Small intestine (tissue), 7 donors: ENCODE measurements at regions not wholly inside any gene's neighbourhood (a gene's known extent, or its start where the extent isn't known, plus 50 kb on each side); places are given as distances from the start of the nearest gene placed in this dataset.
"Not testable (repeated sequence)": the region's sequence is repeated elsewhere in the genome, so short reads cannot be mapped to it uniquely, and the experiment has no call there.

Experiments used
- DNase-seq, 2 donors: peaks; one replicate each; pipeline versions ENCODE4 v3.0.0 to v3.0.0-alpha.2; 2013
- FAIRE-seq: peaks from 2 replicates; lab custom pipeline; 2012; peaks lifted over from hg19 to GRCh38; lab: Jason Lieb, UNC
- H3K27ac ChIP-seq, 3 donors: one replicate each; pipeline ENCODE4 v1.5.1; 2013; ENCODE audit warnings: low read length in 2 of 3, mild to moderate bottlenecking in 2 of 3, control low read depth in 1 of 3, inconsistent platforms in 1 of 3, low read depth in 1 of 3, moderate library complexity in 1 of 3
- H3K27me3 ChIP-seq, 3 donors: one replicate each; pipeline ENCODE4 v1.6.1; 2013; ENCODE audit warnings: low read length in 3 of 3, inconsistent platforms in 1 of 3; ENCODE audit not compliant: control insufficient read depth in 3 of 3, insufficient read depth in 3 of 3
- H3K36me3 ChIP-seq, 3 donors: one replicate each; pipeline ENCODE4 v1.6.1; 2013; ENCODE audit warnings: low read length in 3 of 3, inconsistent platforms in 1 of 3, low read depth in 1 of 3, mild to moderate bottlenecking in 1 of 3, moderate library complexity in 1 of 3; ENCODE audit not compliant: control insufficient read depth in 3 of 3, insufficient read depth in 2 of 3
- H3K4me1 ChIP-seq, 3 donors: one replicate each; pipeline ENCODE4 v1.6.1; 2013; ENCODE audit warnings: low read length in 2 of 3, inconsistent platforms in 1 of 3, low read depth in 1 of 3, mild to moderate bottlenecking in 1 of 3, moderate library complexity in 1 of 3; ENCODE audit not compliant: control insufficient read depth in 3 of 3, insufficient read depth in 2 of 3
- H3K4me3 ChIP-seq, 3 donors: one replicate each; pipeline ENCODE4 v1.5.1; 2013; ENCODE audit warnings: low read length in 3 of 3, control low read depth in 1 of 3, inconsistent platforms in 1 of 3, low read depth in 1 of 3, mild to moderate bottlenecking in 1 of 3, moderate library complexity in 1 of 3
- H3K9me3 ChIP-seq, 2 donors: one replicate each; pipeline ENCODE4 v1.6.1; 2013; ENCODE audit warnings: low read depth in 1 of 2, low read length in 1 of 2; ENCODE audit not compliant: control insufficient read depth in 2 of 2, insufficient read depth in 1 of 2
- WGBS, 3 donors: extraction: QIAGEN DNeasy Blood & Tissue Kit; methylation state at CpG; one replicate each; pipeline ENCODE4 v1.1.7; 2013; 5-methylcytosine and 5-hydroxymethylcytosine counted together
- donor health status: healthy with polysubstance abuse.
- donor health status: control.
- donor health status: control.
- donor health status: Bipolar disorder and iron deficiency.
- donor health status: healthy.

DNA sequence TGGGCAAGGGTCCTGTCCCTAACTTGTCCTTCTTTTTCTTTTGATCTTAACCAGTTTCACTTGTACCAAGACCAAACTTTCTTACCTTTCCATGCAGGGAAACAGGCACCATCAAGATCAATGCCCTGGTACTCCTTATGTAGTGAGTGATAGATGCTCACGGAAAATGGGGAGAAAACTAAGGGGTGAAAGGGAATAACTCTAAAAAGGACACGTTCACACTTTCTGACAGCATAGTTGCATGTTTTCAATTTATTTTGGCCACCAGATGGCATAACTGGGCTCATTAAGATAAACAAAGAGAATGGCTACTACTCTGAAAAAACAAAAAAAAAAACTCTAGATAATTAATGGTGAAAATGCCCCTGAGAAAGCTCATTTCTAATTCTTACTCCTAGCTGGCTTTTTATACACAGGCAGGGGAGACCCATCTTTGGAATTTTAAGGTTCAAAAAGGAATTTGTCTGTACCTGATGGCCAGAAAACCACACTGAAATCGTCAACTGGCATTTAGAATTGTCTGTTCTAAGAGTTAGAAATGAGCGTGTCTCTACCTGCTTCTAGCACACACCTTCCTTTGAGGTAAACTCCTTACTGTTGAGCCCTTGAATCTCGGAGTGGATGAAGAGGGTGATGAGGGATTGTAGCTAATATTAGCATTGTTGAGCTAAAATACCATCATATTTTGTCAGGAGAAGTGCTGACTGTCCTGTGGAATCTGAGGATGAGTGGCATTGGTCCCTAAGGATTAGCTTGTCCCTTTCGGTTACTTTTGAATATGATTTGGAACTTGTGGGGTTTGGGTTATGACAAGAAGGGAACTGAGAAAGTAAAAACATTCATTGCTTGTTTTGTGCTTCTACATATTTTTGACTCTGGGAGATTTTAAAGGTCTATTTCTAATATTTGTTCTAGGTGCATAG, 62.2 kb upstream of the DDR1 start:
- DNase-seq (peak; percentile 46 to 48), FAIRE-seq (no peak)
- no peaks in the 10 kb centered on the region for H3K36me3 ChIP-seq
- 49 to 57% (median 53%) methylated on average over 6 of the region's 6 CpGs for WGBS, 3 donors
- H3K4me3 ChIP-seq: no peak overlapping the region
- peak overlapping the region in 1 of 3 donors; percentile 42 for H3K27ac ChIP-seq
- H3K27me3 ChIP-seq: no peaks in the 10 kb centered on the region
- H3K9me3 ChIP-seq: no peaks in the 10 kb centered on the region
- peaks cover 0 to 13% (median 6%) of the 10 kb centered on the region in 3 donors for H3K4me1 ChIP-seq

DNA sequence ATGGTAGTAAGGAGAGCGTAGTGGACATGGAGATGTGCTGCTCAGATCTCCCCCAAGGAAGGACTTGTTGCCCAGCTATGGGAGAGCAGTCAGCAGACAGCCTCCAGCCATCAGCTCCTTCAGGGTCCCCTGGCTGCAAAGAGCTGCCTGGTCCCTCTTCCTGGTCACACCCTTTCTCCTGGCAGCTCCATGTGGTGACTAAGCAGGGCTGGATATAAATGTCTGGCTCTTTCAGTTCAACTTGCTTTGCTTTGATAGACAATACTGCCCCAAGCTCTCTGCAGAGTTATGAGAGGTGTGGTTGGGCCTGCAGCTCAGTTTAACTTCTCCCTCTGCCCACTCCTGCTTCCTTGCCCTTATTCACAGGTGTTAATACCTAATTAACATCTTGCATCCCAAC, 64.1 kb upstream of the DDR1 start:
- H3K4me3 ChIP-seq: no peak overlapping the region
- H3K27me3 ChIP-seq: no peaks in the 10 kb centered on the region
- H3K9me3 ChIP-seq: no peaks in the 10 kb centered on the region
- no peaks in the 10 kb centered on the region for H3K36me3 ChIP-seq
- H3K4me1 ChIP-seq: peaks cover 0 to 13% (median 3%) of the 10 kb centered on the region in 3 donors
- DNase-seq (peak; percentile 57 to 82), FAIRE-seq (no peak)
- peak overlapping the region in 1 of 3 donors; percentile 68 for H3K27ac ChIP-seq
- 89 to 100% (median 100%) methylated on average over 1 of the region's 1 CpG for WGBS, 3 donors

DNA sequence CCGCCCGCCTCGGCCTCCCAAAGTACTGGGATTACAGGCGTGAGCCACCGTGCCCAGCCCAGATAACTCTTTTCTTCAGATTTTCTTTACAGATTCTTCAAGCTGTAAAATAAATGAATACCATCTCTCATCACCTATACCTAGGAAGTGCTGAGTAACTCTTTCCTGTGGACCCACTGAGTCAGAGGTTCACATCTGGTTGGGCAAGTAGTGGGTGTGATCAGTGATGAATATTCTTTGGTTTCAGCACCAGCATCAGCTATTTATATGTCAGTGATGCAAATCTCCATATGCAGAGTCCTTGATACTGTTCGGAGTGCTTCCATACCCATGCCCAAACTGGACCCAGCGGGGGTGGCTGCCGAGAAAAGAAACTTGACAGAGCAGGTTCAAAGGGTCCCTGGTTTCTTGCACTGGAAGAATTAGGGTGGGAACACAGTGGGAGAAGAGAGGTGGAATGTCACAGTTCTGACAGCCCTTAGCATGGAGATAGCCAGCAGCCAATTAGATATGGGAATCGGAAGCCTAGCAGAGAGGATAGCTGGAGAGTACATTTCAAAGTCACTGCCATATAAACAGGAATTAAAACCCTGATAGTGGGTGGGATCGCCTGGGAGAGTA, 64.9 kb upstream of the DDR1 start:
- no peak overlapping the region for H3K27ac ChIP-seq
- FAIRE-seq: no peak

DNA sequence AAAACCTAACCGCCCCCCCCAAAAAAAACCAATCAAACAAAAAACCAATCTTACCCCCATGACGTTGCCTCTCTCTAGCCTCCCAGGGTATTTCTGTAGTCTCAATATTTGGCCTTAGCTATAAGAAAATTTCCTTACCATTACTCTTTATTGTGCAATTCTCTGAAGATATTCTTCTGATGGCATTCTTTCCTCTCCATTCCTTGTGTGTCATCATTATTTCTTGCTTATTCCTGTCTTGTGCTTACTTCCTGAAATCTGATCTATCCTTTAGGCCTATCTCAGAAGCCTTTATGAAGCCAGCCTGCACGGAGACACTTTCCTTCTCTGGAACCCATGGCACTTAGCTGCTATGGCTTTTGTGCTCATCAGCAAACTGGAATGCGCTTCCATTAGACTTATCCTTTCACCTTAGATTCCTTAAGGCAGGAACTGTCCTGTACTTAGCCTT, 65.9 kb upstream of the DDR1 start:
- WGBS, 3 donors: 80 to 89% (median 82%) methylated on average over 4 of the region's 4 CpGs
- FAIRE-seq: no peak
- Histone ChIP-seq H3K9me3 (no peaks in the 10 kb centered on the region), H3K27ac (no peak overlapping the region), H3K4me3 (no peak overlapping the region), H3K4me1 (peaks cover 0 to 16% (median 11%) of the 10 kb centered on the region in 3 donors), H3K36me3 (no peaks in the 10 kb centered on the region), H3K27me3 (no peaks in the 10 kb centered on the region)
- no peak for DNase-seq

More for the DNA sequence above, 64.9 kb upstream of the DDR1 start:
- no peak for DNase-seq
- Histone ChIP-seq H3K36me3 (no peaks in the 10 kb centered on the region), H3K27me3 (no peaks in the 10 kb centered on the region), H3K4me1 (peaks cover 0 to 13% (median 3%) of the 10 kb centered on the region in 3 donors), H3K4me3 (no peak overlapping the region), H3K9me3 (no peaks in the 10 kb centered on the region)
- WGBS, 3 donors: 89 to 93% (median 92%) methylated on average over 10 of the region's 10 CpGs

DNA sequence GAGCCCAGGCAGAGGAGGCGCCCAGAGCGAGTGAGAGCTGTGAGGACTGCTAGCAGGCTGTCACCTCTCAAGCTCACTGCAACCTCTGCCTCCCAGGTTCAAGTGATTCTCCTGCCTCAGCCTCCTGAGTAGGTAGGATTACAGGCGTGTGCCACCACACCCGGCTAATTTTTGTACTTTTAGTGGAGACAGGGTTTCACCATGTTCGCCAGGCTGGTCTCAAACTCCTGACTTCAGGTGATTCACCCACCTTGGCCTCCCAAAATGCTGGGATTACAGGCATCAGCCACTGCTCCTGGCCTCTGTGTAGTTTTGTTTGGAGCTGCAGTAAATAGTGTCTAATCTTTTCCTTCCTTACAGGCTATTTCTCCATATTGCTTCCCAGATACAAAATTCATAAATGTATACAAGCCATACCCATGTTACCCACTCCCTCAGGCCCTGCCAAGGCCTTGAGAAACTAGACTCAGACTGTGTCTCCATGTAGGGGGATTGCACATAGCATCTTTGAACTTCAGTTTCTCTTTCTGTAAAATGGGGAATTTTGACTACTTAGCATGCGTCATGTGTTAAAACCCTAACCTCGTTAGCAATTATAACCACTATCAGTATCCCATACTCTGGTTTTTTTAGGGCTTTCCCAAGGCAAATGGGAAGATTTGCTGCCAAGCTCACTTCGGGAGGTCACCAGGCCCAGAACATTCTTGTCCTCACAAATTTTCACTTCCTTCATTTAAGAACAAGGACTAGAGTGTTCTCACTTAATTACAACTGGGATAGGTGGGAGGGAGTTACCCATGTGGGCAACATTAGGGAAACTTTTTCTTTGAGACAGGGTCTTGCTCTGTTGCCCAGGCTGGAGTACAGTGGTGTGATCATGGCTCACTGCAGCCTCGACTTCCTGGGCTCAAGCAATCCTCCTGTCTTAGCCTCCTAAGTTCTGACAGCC, 67.3 kb upstream of the DDR1 start:
- FAIRE-seq (no peak), DNase-seq (no peak)
- Histone ChIP-seq H3K36me3 (no peaks in the 10 kb centered on the region), H3K4me3 (no peak overlapping the region), H3K9me3 (no peaks in the 10 kb centered on the region), H3K27ac (no peak overlapping the region), H3K27me3 (no peaks in the 10 kb centered on the region), H3K4me1 (peaks cover 0 to 19% (median 12%) of the 10 kb centered on the region in 3 donors)
- 86 to 87% (median 86%) methylated on average over 8 to 9 of the region's 9 CpGs for WGBS, 3 donors

DNA sequence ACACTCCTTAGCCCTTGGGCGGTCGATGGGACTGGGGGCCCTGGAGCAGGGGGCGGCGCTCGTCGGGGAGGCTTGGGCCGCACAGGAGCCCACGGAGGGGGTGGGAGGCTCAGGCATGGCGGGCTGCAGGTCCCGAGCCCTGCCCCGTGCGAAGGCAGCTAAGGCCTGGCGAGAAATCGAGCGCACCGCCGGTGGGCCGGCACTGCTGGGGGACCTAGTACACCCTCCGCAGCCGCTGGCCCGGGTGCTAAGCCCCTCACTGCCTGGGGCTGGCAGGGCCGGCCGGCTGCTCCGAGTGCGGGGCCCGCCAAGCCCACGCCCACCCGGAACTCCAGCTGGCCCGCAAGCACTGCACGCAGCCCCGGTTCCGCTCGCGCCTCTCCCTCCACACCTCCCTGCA, 68.0 kb upstream of the DDR1 start:
- DNase-seq: not testable (repeated sequence)

DNA sequence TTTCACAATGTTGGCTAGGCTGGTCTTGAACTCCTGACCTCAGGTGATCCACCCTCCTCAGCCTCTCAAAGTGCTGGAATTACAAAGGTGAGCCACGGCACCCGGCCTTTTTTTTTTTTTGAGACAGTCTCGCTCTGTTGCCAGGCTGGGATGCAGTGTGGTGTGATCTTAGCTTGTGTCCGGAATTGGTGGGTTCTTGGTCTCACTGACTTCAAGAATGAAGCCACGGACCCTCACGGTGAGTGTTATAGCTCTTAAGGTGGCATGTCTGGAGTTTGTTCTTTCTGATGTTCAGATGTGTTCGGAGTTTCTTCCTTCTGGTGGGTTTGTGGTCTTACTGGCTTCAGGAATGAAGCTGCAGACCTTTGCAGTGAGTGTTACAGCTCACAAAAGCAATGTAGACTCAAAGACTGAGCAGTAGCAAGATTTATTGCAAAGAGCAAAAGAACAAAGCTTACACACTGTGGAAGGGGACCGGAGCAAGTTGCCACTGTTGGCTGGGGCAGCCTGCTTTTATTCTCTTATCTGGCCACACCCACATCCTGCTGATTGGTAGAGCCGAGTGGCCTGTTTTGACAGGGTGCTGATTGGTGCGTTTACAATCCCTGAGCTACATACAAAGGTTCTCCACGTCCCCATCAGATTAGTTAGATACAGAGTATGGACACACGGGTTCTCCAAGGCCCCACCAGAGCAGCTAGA, 69.1 kb upstream of the DDR1 start:
- 70 to 84% (median 74%) methylated on average over 12 of the region's 12 CpGs for WGBS, 3 donors
- H3K4me1 ChIP-seq: peaks cover 0 to 19% (median 4%) of the 10 kb centered on the region in 3 donors
- H3K27me3 ChIP-seq, H3K36me3 ChIP-seq, DNase-seq, FAIRE-seq, H3K4me3 ChIP-seq, H3K9me3 ChIP-seq, H3K27ac ChIP-seq: not testable (repeated sequence)

More for the DNA sequence above, 68.0 kb upstream of the DDR1 start:
- WGBS, 3 donors: 97 to 99% (median 98%) methylated on average over 7 to 34 of the region's 34 CpGs
- peaks cover 0 to 19% (median 8%) of the 10 kb centered on the region in 3 donors for H3K4me1 ChIP-seq
- FAIRE-seq, H3K27me3 ChIP-seq, H3K9me3 ChIP-seq, H3K27ac ChIP-seq, H3K36me3 ChIP-seq, H3K4me3 ChIP-seq: not testable (repeated sequence)
